ENCODE measurements at regions not wholly inside any gene's neighbourhood (a gene's known extent, or its start where the extent isn't known, plus 50 kb on each side); places are given as distances from the start of the nearest gene placed in this dataset.

GRCh38 chr2:239550357-239550756, 149.5 kb upstream of the HDAC4 start:
- TF ChIP-seq, protein P1, sequence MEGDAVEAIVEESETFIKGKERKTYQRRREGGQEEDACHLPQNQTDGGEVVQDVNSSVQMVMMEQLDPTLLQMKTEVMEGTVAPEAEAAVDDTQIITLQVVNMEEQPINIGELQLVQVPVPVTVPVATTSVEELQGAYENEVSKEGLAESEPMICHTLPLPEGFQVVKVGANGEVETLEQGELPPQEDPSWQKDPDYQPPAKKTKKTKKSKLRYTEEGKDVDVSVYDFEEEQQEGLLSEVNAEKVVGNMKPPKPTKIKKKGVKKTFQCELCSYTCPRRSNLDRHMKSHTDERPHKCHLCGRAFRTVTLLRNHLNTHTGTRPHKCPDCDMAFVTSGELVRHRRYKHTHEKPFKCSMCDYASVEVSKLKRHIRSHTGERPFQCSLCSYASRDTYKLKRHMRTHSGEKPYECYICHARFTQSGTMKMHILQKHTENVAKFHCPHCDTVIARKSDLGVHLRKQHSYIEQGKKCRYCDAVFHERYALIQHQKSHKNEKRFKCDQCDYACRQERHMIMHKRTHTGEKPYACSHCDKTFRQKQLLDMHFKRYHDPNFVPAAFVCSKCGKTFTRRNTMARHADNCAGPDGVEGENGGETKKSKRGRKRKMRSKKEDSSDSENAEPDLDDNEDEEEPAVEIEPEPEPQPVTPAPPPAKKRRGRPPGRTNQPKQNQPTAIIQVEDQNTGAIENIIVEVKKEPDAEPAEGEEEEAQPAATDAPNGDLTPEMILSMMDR (IDR thresholded peaks at IDR 0.05): no peak
- no peak for TF ChIP-seq POLR2A (IDR thresholded peaks at IDR 0.05)
- TF ChIP-seq EP300 (IDR thresholded peaks at IDR 0.05): no peak

Measured in tibial nerve (tissue), 4 donors.